ENCODE measurements at regions not wholly inside any gene's neighbourhood (a gene's known extent, or its start where the extent isn't known, plus 50 kb on each side); places are given as distances from the start of the nearest gene placed in this dataset.

DNA sequence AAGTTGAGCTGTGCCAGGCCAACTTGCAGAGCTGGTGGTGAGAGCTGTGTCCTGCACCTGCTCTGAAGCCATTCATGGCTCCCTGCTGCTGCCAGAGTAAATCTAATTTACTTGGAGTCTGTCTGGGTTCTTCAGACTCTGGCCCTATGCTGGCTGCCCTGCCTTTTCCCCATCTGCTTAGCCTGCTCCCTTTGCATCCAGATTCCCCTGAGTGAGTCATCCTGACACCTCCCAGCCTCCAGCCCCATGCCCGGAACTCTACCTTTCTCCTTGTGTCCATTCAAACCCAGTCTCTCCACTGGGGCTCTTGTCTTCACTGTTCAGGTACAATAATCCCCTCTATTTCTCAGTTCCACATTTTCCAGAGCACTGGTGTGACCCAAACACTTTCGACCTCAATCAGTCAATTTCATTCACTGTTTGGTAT, 434.4 kb upstream of the ZMIZ1 start:
- intact Hi-C loops (cut with DNase I), result no loop called here
- H3K4me3 ChIP-seq, result no peak overlapping the region

DNA sequence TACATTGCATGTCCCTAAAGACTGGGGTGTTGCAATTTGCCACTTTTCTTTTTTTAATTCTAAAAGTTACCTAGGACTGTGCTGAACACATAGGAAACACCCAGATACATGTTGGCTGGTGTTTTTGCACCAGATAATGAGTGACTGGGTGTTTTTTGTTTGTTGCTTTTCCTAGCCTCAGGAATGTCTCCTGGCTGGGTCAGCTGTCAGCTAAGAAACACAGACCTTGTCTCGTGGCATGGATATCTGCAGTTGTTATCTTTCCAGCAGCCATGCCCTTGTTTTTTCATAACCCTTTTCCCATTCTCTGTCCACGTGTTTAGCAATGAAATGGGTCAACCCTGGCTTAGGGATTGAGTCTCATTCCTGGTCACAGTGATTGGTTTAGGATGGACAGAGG, 433.9 kb upstream of the ZMIZ1 start:
- Histone ChIP-seq H3K4me1 (no peaks in the 10 kb centered on the region), H3K27me3 (ENCODE audit: insufficient read depth in 3 of 3, low read length in 2 of 3) (peaks cover 0 to 3% (median 2%) of the 10 kb centered on the region in 3 donors), H3K9me3 (no peaks in the 10 kb centered on the region), H3K27ac (no peak overlapping the region), H3K4me3 (no peak overlapping the region), H3K36me3 (ENCODE audit: insufficient read depth in 1 of 2, low read depth in 1 of 2) (no peaks in the 10 kb centered on the region)
- intact Hi-C loops (cut with DNase I), result no loop called here
- 31 to 51% (median 33%) methylated on average over 2 of the region's 2 CpGs for WGBS, 3 donors
- no peak for DNase-seq
- peak in 2 of 4 donors; percentile 11 to 39 for ATAC-seq
- TF ChIP-seq, protein P1, sequence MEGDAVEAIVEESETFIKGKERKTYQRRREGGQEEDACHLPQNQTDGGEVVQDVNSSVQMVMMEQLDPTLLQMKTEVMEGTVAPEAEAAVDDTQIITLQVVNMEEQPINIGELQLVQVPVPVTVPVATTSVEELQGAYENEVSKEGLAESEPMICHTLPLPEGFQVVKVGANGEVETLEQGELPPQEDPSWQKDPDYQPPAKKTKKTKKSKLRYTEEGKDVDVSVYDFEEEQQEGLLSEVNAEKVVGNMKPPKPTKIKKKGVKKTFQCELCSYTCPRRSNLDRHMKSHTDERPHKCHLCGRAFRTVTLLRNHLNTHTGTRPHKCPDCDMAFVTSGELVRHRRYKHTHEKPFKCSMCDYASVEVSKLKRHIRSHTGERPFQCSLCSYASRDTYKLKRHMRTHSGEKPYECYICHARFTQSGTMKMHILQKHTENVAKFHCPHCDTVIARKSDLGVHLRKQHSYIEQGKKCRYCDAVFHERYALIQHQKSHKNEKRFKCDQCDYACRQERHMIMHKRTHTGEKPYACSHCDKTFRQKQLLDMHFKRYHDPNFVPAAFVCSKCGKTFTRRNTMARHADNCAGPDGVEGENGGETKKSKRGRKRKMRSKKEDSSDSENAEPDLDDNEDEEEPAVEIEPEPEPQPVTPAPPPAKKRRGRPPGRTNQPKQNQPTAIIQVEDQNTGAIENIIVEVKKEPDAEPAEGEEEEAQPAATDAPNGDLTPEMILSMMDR (IDR thresholded peaks at IDR 0.05), result no peak

More for the DNA sequence above, 434.4 kb upstream of the ZMIZ1 start:
- no peaks in the 10 kb centered on the region for H3K36me3 ChIP-seq (ENCODE audit: insufficient read depth in 1 of 2, low read depth in 1 of 2)
- DNase-seq (no peak), ATAC-seq (peak in 3 of 4 donors; percentile 47 to 55 (median 52))
- H3K9me3 ChIP-seq, result no peaks in the 10 kb centered on the region
- no peaks in the 10 kb centered on the region for H3K4me1 ChIP-seq
- 51 to 56% (median 56%) methylated on average over 2 of the region's 2 CpGs for WGBS, 3 donors
- peaks cover 0 to 3% (median 2%) of the 10 kb centered on the region in 3 donors for H3K27me3 ChIP-seq (ENCODE audit: insufficient read depth in 3 of 3, low read length in 2 of 3)
- TF ChIP-seq, protein P1 (IDR thresholded peaks at IDR 0.05), result no peak
- H3K27ac ChIP-seq, result no peak overlapping the region

DNA sequence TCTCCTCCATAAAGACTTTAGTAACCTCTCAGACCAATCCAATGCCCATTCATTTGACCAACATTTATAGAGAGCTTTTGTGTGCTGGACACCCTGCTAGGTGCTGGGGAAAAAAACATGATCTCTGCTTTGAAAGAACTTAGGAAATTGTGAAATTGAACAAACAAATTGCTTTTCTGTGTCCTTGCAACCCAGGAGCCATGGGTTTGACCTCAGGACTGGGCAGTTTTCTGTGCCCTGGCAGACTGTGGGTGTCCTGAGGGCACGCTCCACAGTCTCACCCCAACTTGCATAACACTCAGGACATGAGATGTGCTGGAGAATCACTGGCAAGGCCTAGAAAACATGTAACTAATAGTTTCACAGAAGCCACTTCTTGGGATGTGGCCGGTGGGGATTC, 429.1 kb upstream of the ZMIZ1 start:
- 94 to 95% (median 95%) methylated on average over 2 of the region's 2 CpGs for WGBS, 3 donors
- intact Hi-C loops (cut with DNase I), result no loop called here
- TF ChIP-seq, protein P1 (IDR thresholded peaks at IDR 0.05), result no peak
- H3K27ac ChIP-seq, result no peak overlapping the region
- peaks cover 0 to 2% (median under 1%) of the 10 kb centered on the region in 3 donors for H3K27me3 ChIP-seq (ENCODE audit: insufficient read depth in 3 of 3, low read length in 2 of 3)
- no peak for ATAC-seq
- H3K36me3 ChIP-seq (ENCODE audit: insufficient read depth in 1 of 2, low read depth in 1 of 2), result no peaks in the 10 kb centered on the region
- no peak for DNase-seq
- H3K9me3 ChIP-seq, result no peaks in the 10 kb centered on the region
- H3K4me3 ChIP-seq, result no peak overlapping the region
- H3K4me1 ChIP-seq, result peaks cover 4% of the 10 kb centered on the region

- 32 to 42% (median 36%) methylated on average over 4 of the region's 4 CpGs for WGBS, 3 donors
- no peaks in the 10 kb centered on the region for H3K9me3 ChIP-seq
- H3K4me1 ChIP-seq, result peaks cover 4% of the 10 kb centered on the region
- DNase-seq (peak; percentile 51 to 71), ATAC-seq (peak; percentile 81 to 89 (median 82))
- no peak overlapping the region for H3K4me3 ChIP-seq
- H3K36me3 ChIP-seq (ENCODE audit: insufficient read depth in 1 of 2, low read depth in 1 of 2), result no peaks in the 10 kb centered on the region
- intact Hi-C loops (cut with DNase I), result no loop called here
- no peak overlapping the region for H3K27ac ChIP-seq
- TF ChIP-seq, protein P1 (IDR thresholded peaks at IDR 0.05), result no peak
- H3K27me3 ChIP-seq (ENCODE audit: insufficient read depth in 3 of 3, low read length in 2 of 3), result no peaks in the 10 kb centered on the region
Measured at GRCh38 chr10:78640796-78641636, 427.8 kb upstream of the ZMIZ1 start.
